SHP77 treated with DMSO at 0.1 percent for 48 hours (cell line): ENCODE measurements at regions not wholly inside any gene's neighbourhood (a gene's known extent, or its start where the extent isn't known, plus 50 kb on each side); places are given as distances from the start of the nearest gene placed in this dataset.
"Not testable (repeated sequence)": the region's sequence is repeated elsewhere in the genome, so short reads cannot be mapped to it uniquely, and the experiment has no call there.

ENCODE experiments used
- DNase-seq: peaks from one replicate; lab custom pipeline; 2025; lab: John Stamatoyannopoulos, UW

DNA sequence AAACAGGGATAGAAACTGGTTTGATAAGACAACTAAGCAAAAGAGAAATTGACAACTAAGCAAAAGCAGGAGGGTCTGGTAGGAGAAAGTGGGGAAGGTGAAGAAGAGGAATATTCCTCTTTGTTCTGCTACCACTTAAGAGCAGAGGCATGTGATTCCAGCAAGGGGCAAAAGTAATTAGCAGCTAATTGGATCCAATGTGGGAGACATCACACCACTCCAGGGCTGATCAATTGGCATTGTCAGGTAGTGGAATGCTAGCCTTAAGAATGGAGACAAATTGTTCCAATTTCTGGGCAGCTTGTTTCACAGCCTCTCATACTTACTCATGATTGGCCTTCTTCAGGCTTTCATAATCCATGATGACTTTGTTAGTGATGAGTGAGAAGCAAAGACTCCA, 547.1 kb upstream of the GCFC2 start:
- no peak for DNase-seq

DNA sequence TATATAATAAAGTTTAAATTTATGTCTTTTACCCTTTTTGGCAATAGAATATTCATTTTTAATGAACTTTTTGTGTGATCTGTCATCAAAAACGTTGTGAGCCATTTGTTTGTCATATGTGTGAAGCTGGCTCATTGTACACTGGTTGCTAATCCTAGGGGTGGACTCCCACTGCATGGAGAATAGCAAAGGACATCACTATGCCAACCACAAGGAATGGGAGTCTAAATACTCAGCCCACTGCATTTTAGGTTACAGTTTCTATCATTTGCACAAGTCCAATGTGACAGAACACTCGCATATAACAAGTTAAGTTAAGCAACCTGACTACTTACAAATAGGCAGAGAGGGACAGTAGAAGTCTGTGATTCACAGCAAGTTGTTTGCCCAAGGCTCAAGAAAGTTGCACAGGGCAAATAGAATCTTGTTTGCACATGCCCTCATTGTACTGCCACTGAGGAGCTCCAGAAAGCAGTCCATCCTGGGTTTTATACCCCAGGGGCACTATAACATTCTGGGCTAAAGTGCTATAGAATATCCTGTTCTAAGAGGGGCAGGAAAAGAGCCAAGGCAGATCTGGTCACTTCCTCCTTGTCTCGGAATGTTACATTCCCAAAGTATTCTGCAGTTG, 545.9 kb upstream of the GCFC2 start:
- no peak for DNase-seq

DNA sequence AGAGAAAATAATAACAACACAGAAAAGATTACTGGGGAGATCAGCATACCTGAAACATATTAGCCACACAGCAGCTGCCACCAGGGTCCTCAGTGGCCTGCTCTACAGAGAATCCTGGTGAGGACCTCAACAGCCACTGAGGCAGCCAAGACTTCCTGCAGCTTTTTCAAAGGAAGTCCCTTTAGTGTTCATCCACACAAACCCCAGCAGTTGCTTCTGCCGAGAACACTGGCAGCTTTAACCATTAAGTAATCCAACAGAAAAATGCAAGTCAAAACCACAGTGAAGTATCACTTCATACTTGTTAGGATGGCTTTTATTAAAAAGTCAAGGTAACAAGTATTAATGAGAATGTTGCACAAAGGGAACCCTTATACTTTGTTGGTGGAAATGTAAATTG, 542.0 kb upstream of the GCFC2 start:
- no peak for DNase-seq

DNA sequence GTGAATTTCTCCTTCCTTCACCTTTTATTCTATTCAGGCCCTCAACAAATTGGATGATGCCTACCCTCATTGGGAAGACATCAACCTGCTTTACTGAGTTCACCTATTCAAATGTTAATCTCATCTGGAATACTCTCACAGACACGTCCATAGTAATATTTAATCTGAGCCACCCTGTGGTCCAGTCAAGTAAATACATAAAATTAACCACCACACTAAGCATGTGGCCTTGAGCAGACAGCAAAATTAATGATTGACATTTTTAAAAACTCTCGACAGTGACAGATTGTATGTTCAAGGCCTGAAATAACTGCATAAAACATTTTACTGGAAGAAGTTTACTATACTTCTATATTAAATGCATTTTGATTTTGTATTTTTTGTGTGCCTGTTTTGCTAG, 540.6 kb upstream of the GCFC2 start:
- DNase-seq, result no peak

DNA sequence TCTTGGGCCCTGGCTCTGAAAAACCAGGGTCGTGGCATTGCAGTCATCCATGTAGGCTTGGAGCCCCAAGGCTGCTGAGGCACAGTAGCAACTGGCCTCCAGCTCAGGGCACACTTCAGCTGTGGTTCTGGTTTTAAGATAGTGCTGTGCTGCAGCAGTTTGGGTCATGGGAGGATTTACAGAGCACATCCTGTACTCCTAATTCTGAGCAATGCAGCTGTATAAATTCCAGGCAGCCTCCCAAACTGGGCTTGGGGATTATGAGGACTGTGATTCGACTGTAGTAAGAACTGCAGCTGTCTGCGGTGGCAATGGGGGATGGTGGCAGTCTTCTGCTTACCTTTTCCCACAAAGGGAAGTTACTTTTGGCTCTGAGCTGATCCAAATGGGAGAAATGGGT, 536.3 kb upstream of the GCFC2 start:
- no peak for DNase-seq

DNA sequence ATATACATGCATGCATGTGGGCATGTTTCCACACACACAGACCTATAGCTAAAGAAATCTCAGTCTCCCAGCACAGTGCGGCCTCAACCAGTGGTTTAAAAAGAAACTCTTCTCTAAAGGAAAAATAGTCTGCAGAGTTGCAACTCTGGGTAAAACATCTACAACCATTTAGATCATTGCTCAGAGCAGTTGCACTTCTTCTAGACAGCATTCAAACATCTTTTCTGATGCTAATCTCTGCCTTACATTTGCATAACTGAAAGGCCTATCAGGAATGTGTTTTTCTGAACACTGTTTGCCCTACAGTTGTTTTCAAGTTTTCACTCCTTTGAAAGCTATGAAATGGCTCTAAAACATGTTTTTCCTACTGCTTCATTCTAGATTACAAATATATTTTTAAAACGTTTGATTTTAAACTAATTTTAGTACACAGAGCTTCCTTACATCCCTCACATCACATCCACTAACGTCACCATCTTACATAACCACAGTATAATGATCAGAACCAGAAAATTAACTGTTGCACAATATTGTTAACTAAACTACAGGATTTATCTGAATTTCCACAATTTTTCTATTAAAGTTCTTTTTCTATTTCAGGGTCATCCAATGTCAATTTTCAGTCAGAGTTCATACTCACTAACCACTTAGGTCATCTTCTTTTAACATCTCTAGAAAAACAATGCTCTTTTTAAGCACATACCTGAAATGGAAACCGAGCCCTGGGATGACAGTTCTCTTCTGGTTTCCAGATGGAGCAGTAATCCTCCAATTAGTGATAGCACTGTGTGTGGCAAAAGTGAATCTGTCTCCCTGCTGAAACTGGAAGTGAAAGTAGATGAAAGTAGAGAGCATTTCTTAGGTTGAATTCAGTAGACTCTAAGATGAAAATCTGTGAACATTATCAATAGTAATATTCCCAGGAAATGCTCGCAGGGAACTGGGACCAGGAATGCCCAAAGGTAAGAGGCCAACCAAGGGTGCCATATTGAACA, 501.6 kb upstream of the GCFC2 start:
- DNase-seq, result no peak

DNA sequence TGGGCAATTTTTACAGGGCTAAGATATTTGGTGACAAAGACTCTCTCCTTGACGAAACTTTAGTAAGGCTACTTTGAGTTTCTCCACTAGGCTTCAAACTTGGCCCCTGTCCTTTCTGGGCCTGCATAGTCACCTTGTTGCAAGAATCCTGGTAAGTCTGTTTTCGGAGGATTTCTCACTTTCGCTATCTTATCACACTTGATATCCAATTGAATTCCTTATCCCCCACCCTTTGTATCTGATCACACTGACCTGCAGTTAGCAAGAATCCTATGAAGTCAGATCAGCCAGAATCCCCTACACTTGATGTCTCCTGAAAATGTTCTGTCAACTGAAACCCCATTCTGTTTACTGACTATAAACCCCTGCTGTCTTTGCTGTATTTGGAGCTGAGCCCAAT, 499.8 kb upstream of the GCFC2 start:
- no peak for DNase-seq

DNA sequence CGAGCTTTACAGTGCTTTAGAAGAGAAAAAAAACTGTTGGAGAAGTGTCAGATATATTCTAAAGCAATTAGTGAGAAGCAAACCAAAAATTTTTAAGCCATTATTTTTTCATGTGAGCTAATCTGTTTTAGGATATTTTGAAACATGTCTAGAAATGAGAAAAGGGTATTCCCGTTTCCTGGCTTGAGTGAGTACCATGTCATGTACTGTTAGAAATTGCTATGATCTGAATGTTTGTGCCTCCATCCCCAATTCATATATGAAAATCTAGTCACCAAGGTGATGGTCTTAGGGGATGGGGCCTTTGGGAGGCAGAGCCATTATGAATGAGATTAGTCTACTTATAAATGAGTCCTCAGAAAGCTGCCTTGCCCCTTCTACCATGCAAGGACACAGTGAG, 493.3 kb upstream of the GCFC2 start:
- no peak for DNase-seq

DNA sequence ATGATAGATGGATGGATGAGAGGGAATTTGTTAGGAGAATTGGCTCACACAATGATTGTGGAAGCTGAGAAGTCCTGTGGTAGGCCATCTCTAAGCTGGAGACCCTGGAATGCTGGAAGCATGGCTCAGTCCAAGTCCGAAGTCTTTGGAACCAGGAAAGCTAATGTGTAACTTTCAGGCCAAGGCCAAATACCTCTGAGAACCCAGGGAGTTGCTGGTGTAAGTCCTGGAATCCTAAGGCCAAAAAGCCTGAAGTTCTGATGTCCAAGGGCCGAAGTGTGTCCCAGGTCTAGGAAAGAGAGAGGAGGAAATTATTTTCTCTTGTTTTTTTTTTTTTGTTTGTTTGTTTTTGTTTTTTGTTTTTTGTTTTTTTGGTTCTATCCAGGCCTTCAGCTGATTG, 492.2 kb upstream of the GCFC2 start:
- DNase-seq, result no peak

DNA sequence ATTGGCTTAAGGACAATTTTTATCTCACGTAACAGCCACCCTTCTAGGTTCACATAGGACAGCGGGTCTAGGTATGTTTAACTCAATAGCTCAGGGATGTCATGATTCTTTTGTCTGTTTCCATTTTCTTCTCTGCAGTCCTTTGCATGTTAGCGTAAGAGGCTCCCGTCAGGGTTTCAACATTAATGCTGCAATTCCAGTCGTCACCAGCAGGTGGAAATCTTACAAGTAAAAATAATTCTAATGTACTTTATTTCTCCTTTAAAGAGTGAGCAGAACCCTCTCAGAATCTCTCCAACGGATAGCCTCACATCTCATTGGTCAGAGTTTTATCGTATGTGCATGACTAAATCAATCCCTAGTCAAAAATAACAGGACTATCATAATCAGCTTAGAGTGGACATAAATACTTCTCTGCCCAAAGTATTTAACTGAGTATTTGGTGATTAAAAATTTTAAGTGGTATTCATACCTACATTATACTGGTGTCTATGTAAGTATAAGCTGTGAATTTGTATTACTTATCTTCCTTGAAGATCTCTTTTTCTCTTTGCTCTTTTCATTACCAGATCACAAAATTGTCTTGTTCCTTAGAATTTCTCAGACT, 487.2 kb upstream of the GCFC2 start:
- peak; percentile 22 for DNase-seq

DNA sequence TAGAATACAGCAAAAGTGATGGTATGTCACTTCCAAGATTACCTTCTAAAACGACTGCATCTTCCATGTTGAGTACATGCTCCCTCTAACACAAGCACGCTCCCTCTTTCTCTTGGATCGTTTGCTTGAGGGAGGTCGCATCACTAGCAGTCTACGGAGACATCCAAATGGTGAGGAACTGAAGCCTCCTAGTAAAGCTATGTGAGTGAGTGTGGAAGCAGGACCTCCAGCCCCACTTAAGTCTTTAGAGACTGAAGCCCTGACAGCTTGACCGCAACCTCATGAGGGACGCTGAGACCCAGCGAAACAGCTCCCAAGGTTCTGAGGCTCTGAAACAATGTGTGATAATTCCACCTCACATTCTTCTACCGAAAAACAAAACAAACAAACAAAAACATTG, 486.7 kb upstream of the GCFC2 start:
- DNase-seq, result no peak

DNA sequence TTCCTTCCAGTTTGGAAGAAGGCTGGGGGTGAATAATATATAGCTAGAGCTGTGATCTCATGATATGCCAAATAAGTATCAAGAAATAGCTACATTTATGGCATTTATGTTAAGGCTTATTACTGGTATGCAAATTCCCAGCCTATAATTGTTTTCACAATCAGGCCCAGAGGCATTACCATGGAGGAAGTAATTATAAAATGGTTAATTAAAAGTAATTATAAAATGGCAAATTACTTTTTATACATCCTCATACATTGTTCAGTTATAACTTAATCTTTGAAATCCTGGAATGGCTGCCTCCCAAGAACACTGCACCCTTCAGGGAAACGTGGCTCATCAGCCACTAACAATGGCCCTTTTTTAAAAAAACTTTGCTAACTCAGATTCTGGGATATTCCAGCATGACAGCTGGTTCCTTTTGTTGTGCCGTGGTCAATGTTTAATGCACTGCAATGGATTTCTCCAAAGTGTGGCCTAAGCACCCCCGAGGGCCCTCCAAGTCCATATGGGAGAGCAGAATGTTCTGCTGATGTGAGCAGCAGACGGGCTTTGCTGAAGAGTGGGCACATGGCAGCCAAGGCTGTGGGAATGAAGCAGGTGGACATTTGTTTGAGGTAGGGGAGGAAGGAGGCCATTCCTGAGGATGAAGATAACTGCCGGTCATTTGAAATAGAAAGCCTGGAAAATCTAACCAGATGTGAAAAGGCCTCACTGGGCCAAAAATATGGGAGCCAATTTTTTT, 483.5 kb upstream of the GCFC2 start:
- DNase-seq, result no peak

DNA sequence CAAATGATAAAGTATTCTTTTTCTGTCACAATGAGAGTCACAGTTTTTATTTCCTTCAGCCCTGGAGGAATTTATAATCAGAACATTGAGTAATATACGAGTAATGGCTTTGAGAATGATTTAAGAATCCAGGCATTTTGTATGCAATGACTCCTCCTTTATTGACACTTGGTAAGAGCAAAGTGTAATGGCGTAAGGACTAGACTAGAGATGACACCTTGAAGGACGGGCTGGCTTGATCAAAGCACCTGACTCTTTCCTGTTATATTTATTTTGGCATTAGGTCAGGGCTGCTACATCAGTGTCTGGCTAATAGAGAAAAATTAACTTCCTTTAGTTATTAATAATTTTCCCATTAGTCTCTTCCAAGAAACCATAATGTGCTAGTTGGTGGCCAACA, 482.4 kb upstream of the GCFC2 start:
- DNase-seq, result no peak

DNA sequence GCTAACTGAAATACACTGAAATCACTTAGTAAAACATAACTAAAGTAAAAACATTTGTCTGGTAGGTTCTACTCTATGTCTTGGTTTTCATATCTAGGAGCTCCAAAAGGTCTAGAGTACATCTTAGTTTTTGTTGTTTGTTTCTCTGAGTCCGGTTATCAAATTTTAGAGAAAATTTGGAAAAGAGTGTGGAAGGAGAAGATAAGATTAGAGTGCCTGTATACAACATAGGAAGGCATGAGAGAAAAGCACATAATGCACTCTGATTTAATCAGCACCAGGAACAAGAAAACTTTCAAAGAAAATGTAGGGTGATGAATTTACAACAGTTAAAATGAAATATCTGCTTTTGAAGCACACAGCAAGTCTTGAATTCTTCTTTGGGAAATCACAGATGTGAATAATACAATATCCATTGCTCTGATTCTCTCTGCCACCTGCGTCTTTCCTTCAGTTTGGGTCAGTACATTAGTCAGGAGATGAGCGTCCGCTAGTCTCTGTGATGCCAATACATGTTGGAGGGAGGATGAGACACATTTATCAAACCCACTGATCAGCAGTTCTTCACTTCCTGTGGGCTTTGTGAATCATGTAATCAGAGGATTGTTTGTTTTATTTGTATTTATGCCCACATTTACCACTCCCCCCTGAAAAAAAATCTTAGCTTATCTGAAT, 477.8 kb upstream of the GCFC2 start:
- DNase-seq, result no peak

DNA sequence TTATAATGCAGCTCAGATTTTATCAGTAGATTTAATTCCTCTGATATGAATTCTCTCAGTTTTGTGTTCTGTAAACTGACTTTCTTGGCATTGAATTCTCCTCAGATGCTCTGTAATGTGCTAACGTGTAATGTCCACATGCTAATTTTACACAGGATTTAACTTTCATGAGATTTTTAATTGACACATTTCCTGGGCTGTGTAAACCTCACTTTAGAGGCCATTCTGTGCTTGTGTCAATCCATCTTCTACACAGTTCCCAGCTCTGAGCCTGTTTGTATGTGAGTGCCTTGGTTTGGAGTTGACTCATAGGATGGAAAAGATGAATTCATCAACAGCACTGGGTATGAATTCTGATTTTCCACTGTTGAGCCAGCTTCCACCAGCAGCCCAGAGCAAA, 476.7 kb upstream of the GCFC2 start:
- DNase-seq, result no peak

DNA sequence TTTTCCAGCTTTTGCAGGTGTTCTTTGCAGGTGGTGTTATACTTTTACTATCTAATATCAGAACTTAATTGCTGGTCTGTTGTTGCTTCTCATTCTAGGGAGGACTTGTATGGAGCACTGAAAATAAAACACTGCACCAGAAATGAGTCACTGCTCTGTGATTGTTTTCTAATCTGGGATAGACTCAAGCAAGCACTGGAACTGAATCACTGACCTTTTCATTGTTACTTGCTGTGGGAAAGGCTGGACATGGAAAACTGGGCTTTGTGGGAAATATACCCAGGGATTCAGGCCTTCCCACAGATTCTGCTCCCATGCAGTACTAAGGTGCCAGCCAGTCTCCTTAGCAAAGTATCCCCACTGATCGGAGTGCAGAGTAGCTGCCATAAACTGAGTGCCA, 470.0 kb upstream of the GCFC2 start:
- no peak for DNase-seq

DNA sequence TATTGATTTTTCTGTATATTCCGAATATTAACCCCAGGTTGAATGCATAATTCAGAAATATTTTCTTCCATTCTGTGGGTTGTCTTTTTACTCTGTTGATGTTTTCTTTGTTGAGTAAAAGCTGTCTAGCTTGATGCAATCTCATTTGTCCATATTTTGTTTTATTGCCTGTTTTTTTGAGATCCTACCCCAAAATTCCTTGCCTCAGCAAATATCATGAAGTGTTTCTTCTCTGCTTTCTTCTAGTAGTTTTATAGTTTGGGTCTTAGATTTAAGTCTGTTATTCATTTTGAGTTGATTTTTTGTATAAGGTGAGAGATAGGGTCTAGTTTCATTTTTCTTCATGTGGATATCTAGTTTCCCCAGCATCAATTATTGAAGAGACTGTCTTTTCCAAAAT, 467.9 kb upstream of the GCFC2 start:
- DNase-seq, result no peak

DNA sequence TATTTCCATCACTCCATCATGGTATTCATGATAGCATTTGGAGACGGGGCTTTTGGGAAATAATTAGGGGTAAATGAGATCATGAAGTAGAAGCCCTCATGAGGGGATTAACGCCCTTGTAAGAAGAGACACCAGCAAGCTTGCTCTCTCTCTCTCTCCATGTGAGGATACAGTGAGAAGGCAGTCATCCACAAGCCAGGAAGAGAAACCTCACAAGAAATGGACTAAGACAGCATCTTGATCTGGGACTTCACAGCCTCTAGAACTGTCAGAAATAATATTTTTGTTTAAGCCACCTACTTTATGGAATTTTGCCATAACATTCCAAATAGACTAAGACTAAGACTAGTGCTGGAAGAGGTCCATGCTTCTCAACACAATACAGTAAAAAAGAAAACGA, 464.6 kb upstream of the GCFC2 start:
- DNase-seq, result no peak

DNA sequence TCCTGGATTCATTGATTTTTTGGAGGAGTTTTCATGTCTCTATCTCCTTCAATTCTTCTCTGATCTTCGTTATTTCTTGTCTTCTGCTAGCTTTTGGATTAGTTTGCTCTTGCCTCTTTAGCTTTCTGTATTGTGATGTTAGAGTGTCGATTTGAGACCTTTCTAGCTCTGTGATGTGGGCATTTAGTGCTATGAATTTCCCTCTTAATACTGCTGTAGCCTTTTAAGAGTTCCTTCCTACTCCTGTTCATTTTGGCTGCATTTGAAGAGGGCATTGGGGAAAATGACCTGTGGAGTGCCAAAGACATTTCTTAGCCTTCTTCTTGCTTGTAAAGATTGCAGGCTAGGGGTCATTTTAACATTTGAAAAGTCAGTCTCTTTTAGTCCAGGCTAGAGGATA, 463.8 kb upstream of the GCFC2 start:
- no peak for DNase-seq

DNA sequence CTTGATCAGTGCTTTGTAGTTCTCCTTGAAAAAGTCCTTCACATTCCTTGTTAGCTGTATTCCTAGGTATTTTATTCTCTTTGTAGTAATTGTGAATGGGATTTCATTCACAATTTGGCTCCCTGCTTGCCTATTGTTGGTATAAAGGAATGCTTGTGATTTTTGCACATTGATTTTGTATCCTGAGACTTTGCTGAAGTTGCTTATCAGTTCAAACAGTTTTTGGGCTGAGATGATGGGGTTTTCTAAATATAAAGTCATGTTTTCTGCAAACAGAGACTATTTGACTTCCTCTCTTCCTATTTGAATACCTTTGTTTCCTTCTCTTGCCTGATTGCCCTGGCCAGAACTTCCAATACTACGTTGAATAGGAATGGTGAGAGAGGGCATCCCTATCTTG, 462.5 kb upstream of the GCFC2 start:
- DNase-seq, result not testable (repeated sequence)

DNA sequence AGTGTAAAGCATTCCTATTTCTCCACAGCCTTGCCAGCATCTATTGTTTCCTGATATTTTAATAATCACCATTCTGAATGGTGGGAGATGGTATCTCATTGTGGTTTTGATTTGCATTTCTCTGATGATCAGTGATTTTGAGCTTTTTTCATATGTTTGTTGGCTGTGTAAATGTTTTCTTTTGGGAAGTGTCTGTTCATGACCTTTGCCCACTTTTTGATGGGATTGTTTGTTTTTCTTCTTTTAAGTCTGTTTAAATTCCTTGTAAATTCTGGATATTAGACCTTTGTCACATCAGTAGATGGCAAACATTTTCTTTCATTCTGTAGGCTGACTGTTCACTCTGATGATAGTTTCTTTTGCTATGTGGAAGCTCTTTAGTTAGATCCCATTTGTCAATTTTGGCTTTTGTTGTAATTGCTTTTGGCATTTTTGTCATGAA, 461.5 kb upstream of the GCFC2 start:
- not testable (repeated sequence) for DNase-seq

DNA sequence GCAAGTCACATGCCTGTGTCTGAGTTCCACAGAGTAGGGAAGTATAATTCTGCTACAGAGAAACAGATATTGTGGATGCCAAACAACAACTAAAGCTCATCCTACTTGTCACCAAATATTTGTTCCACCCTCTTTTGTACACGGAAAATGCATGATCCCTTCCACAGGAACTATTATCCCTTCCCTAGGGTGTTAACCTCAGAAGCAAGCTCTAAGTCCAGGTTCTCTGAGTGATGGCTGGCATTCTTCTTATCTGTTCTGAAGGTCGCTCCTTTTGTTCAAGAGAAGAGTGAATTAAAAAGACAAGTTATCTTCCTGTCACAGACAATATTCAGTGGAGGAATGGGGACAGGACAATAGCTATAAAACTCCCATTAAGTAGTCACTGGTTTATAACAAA, 460.1 kb upstream of the GCFC2 start:
- no peak for DNase-seq
